GM12891 (cell line): ENCODE measurements at regions not wholly inside any gene's neighbourhood (a gene's known extent, or its start where the extent isn't known, plus 50 kb on each side); places are given as distances from the start of the nearest gene placed in this dataset.
"Not testable (repeated sequence)": the region's sequence is repeated elsewhere in the genome, so short reads cannot be mapped to it uniquely, and the experiment has no call there.

Experiments used
- DNase-seq: peaks from one replicate; pipeline ENCODE4 v3.0.0; 2011; ENCODE audit warnings: low spot score; ENCODE audit not compliant: insufficient read length
- FAIRE-seq: peaks from 2 replicates; lab custom pipeline; 2011; peaks lifted over from hg19 to GRCh38; lab: Jason Lieb, UNC
- PAX5 ChIP-seq: IDR thresholded peaks from 2 replicates; pipeline ENCODE4 v1.6.1; 2011; ENCODE audit warnings: low read length, moderate library complexity, mild to moderate bottlenecking; ENCODE audit not compliant: insufficient read depth, severe bottlenecking
- POLR2A ChIP-seq: IDR thresholded peaks from 2 replicates; pipeline ENCODE4 v1.6.1; 2011; ENCODE audit warnings: low read depth, low read length, control low read depth
- POLR2AphosphoS5 ChIP-seq: IDR thresholded peaks from 2 replicates; pipeline ENCODE4 v1.6.1; 2011; ENCODE audit warnings: low read depth, low read length, control low read depth
- POU2F2 ChIP-seq: IDR thresholded peaks from 2 replicates; pipeline ENCODE4 v1.6.1; 2011; ENCODE audit warnings: low read depth, mild to moderate bottlenecking, control low read depth, low read length, moderate library complexity
- SPI1 ChIP-seq: IDR thresholded peaks from 2 replicates; pipeline ENCODE4 v1.6.1; 2011; ENCODE audit warnings: low read depth, low read length, control low read depth
- TAF1 ChIP-seq: IDR thresholded peaks from 2 replicates; pipeline ENCODE4 v1.6.1; 2011; ENCODE audit warnings: low read depth, low read length, control low read depth

DNA sequence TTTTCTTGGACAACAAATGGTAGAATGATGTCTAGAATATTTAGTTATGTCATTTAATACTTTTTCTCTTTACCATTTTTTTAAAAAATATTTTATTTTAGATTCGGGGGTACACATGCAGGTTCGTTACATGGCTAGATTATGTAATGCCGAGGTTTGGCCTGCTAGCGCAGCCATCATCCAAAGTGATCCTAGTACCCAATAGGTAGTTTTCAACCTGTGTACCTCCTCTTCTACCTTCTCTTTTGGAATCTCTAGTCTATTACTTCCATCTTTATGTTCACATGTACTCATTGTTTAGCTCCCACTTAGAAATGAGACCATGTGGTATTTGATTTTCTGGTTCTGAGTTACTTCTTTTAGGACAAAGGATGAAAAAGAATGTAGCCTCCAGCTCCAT, 100.2 kb upstream of the TPTE start:
- FAIRE-seq, DNase-seq: not testable (repeated sequence)

DNA sequence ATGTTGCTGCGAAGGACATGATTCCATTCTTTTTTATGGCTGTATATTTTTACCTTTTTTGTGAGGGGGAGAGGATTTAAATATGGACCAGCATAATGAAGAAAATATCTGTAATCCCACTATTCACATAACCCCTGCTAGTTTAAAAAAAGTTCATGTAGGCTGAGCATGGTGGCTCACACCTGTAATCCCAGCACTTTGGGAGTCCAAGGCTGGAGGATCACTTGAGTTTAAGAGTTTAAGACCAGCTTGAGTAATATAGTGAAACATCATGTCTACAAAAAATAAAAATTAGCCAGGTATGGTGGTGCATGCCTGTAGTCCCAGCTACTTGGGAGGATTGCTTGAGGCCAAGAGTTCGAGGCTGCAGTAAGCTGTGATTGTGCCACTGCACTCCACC, 99.8 kb upstream of the TPTE start:
- not testable (repeated sequence) for DNase-seq, FAIRE-seq

DNA sequence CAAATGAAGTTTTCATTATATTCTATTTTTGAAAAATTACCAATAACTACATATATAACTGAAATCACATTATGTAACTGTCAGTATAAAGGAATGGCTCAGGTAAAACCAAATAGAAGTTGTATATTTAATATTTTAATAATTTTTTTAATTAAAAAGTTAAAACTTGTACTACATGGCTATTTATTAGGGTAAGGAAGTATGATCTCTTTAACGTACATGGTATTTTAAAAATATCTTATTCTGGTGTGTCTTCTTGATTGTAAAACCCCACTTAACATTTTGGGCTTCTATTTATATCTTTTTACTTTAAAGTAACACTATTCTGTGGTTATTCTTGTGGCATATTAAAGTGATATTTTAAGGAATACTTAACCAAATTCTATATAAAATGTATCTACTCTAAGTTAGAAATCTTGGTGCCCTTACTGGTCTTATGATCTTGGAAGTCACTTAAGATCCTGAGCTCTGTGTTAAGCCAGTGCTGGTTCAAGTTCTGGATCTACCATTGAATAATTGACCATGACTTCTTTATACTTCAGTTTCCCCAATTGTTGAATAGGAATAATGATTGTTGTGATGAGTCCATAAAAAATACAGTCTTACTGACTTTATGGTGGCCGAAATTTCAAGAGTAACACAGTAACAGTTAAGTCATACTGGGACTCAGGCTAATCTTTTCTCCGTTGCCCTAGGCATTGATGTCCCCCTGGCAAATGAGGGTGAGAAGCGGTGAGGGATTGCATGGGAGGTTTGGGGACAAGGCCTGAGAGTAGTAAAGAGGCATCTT, 97.1 kb upstream of the TPTE start:
- DNase-seq: peak; percentile 21
- FAIRE-seq: not testable (repeated sequence)

DNA sequence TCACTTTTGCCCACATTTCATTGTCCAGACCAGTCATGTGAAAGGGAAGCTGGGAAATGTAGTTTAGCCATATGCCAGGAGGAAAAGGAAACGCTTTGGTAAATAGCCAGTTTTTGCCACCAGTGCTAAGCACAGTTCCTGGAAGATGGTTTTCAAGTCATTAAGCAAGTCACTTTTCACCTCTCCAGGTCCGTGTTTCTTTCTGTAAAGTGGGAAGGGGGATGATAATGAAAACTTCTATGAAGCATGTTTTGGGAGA, 96.6 kb upstream of the TPTE start:
- not testable (repeated sequence) for FAIRE-seq, DNase-seq

DNA sequence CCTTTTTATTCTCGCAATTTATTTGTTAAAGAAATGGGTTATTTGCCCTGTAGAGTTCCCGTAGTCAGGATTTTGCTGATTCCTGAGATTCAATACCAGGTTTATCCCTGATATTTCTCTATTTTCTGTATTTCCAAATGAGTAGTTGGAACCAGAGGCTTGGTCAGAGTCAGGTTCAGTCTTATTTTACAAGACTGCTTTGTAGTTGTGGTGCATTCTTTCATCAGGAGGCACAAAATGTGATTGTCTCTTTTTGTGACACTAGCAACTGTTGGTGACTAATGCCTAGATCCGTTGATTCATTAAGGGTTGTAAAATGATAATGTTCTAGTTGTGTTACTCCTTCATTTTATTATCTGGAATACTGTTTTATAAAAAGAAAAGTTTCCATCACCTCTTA, 95.5 kb upstream of the TPTE start:
- DNase-seq (no peak), FAIRE-seq (no peak)
- no peak for TF ChIP-seq POLR2AphosphoS5
- no peak for TF ChIP-seq POU2F2
- no peak for TF ChIP-seq POLR2A
- no peak for TF ChIP-seq SPI1
- TF ChIP-seq PAX5: no peak
- TF ChIP-seq TAF1: no peak

DNA sequence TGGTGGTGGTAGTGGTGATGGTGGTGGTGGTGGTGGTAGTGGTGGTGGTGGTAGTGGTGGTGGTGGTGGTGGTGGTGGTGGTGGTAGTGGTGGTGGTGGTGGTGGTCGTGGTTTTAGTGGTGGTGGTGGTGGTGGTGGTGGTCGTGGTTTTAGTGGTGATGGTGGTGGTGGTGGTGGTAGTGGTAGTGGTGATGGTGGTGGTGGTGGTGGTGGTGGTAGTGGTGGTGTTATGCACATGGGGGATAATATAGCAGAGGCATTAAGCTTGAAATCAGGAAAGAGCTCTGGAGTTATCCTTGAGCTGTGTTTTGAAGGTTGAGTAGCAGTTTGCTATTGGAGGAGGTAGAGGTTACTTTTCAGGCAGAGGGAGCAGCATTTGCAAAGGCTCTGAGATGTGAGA, 94.6 kb upstream of the TPTE start:
- FAIRE-seq, DNase-seq: not testable (repeated sequence)

DNA sequence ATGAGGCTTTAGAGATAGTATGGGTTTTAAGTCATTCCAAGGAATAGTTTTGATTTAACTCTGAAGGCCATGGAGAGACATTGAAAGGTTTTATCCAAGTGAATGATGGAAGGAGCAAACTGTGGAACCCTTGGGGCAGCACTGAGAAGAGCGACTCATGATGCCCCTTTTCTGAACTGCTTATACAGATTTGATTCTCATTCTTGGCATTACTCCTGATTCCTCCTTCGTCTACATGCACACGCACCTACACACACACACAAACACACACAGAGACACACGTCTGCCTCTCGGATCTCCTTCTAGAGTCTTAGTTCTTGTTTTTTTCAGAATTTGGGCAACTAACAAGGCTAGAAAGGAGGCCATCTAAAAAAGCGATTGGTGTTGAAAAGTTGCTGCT, 94.1 kb upstream of the TPTE start:
- peak; percentile 21 for DNase-seq
- FAIRE-seq: not testable (repeated sequence)

DNA sequence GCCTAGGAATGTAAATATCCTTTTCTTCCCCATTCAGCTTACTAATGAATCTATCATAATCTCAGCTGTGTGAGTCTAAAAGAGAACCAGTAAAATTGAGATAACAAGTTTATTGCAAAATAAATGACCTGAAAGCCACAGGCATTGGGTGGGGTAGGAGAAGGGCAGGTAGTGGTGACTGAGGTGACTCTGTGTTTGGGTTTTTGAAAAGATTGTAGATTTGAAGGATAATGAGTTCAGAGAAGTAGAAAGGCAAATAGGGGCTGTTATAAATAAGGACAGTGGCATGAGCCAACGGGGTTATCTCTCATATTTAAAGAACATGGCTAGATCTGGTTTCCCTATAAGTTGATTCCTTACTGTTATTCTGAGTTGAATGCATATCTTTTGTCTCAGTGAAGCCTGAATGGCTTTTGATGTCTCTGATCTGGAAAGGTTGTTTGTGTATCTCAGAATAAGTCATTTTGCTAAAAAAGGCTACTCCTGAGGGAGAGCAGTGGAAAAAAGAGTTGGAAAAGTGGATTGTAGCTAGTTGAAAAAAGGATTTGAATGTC, 92.3 kb upstream of the TPTE start:
- FAIRE-seq: not testable (repeated sequence)
- DNase-seq: peak; percentile 4

DNA sequence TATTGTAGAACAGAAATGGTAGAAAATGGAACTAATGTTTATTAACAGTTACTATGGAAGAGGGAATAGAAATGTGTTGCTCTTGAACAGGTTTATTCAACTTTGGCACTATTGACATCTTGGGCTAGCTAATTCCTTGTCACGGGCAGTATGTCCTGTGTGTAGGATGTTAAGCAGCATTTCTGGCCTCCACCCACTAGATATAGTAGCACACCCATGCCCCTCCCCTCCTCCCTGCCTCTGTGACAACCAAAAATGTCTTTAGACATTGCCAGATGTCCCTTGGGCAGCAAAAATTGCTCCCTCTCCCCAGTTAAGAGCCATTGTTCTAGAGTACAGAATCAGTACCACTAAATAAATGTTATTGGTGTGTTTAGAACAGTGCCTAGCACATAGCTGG, 91.4 kb upstream of the TPTE start:
- DNase-seq (peak; percentile 2), FAIRE-seq (no peak)
- no peak for TF ChIP-seq TAF1
- TF ChIP-seq POLR2A: no peak
- no peak for TF ChIP-seq POU2F2
- no peak for TF ChIP-seq SPI1
- no peak for TF ChIP-seq POLR2AphosphoS5
- no peak for TF ChIP-seq PAX5

DNA sequence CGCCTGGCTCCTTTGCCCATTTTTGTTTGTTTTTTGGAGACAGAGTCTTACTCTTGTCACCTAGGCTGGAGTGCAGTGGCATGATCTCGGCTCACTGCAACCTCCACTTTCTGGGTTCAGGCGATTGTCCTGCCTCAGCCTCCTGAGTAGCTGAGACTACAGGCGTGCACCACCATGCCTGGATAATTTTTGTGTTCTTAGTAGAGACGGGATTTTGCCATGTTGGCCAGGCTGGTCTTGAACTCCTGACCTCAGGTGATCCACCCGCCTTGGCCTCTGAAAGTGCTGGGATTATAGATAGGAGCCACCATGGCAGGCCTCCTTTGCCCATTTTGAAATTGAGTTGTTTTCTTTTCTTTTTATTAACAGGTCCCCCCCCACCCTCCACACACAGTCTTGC, 89.4 kb upstream of the TPTE start:
- DNase-seq, FAIRE-seq: not testable (repeated sequence)

DNA sequence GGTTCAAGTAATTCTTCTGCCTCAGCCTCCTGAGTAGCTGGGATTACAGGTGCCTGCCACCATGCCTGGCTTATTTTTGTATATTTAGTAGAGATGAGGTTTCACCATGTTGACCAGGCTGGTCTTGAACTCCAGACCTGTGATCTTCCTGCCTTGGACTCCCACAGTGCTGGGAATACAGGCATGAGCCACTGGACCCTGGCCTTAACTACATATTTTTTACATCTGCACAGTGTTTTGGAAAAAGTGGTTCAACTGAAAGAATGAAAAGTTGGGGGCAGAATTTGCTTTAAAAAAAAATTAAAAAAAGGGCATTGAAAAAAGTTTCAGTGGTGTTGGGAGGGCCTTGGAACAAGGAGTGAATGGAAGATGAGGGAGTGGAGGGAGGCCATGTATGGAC, 88.9 kb upstream of the TPTE start:
- not testable (repeated sequence) for DNase-seq, FAIRE-seq

DNA sequence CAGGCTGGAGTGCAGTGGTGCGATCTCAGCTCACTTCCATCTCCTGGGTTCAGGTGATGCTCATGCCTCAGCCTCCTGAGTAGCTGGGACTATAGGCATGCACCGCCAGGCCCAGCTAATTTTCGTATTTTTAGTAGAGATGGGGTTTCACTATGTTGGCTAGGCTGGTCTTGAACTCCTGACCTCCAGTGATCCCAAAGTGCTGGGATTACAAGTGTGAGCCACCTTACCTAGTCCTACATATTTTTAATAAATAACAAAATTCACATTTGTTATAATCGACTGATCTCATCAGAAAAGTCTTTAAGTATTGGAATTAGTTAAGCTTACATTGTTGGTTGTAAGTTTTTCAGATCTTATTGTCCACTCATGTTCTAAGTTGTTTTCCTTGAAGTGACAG, 83.4 kb upstream of the TPTE start:
- FAIRE-seq, DNase-seq: not testable (repeated sequence)

DNA sequence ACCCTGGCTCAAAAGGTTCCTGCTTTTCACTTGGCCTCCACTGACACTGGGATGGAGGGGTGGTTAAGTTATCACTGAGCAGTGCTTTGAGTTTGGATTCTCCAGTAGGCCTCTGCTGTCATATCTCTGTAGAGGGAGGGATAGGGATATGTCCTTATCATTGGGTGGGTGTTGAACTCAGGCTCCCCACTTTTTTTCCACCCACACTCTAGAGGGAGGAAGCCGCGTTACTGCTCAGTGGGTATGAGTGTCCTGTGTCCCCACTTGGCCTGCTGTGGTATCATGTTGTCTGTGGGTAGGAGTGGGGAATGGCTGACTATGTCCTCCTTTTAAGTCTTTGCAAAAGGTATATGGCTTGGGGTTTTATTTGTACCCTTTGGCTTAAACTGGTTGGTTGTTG, 80.7 kb upstream of the TPTE start:
- DNase-seq, FAIRE-seq: not testable (repeated sequence)

DNA sequence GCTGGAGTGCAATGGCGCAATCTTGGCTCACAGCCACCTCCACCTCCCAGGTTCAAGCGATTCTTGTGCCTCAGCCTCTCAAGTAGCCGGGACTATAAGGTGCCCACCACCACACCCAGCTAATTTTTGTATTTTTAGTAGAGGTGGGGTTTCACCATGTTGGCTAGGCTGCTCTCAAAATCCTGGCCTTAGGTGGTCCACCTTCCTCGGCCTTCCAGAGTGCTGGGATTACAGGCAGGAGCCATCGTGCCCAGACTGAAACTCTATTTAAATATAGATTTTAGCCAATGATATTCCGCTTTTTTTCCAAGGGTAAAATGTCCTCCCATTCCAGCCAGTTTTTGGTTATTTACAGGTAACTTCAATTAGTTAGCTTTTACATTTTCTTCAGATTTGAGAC, 79.4 kb upstream of the TPTE start:
- not testable (repeated sequence) for FAIRE-seq, DNase-seq

DNA sequence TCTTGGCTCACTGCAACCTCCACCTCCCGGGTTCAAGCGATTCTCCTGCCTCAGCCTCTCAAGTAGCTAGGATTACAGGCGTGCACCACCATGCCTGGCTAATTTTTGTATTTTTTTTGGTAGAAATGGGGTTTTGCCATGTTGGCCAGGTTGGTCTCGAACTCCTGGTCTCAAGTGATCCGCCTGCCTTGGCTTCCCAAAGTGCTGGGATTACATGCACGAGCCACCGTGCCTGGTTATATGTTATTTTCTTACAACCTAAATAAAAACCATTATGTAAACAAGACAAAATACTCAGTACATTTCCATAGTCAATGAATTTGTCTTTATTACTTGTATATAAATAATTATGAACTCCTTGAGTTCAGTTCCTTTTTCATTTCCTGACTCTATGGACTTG, 75.7 kb upstream of the TPTE start:
- FAIRE-seq, DNase-seq: not testable (repeated sequence)

DNA sequence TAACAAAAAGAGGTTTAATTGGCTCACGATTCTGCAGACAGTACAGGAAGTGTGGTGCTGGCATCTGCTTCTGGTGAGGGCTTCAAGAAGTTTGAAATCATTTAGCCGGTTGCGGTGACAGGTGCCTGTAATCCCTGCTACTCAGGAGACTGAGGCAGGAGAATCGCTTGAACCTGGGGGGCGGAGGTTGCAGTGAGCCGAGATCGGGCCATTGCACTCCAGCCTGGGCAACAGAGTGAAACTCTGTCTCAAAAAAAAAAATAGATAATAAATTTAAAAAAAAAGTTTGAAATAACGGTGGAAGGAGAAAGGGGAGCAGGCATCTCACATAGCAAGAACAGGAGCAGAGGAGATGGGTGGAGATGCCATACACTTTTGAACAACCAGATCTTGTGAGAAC, 71.9 kb upstream of the TPTE start:
- not testable (repeated sequence) for DNase-seq, FAIRE-seq

DNA sequence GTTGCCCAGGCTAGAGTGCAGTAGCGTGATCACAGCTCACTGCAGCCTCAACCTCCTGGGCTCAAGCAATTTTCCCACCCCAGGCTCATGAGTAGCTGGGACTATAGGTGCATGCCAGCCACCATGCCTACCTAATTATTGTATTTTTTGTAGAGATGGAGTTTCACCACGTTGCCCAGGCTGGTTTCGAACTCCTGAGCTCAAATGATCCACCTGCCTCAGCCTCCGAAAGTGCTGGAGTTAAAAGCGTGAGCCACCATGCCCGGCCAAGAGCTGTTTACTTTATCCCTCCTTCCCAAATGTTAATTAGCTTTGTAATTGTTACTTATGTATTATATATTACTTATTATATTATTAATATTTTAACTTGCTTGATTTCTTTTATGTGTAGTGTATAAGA, 70.1 kb upstream of the TPTE start:
- FAIRE-seq, DNase-seq: not testable (repeated sequence)

DNA sequence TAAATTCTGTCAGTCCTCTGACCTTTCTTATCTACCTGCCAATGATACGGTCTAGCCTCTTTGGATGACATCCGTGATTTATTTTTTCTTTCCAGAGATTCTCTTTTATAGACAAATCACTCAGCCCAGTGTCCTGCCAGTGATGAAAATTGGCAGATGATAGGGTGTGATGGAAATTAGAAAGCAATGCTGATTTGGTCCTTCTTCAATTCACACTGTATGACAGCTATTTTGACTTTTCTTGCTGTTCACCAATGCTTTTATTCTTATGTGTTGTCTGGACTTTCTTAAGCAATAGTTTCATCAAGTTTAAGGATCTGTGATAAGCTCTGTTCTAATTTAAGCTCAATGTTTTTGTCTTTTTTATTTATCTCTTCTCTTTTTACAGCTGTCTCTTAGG, 63.6 kb upstream of the TPTE start:
- FAIRE-seq, DNase-seq: not testable (repeated sequence)

DNA sequence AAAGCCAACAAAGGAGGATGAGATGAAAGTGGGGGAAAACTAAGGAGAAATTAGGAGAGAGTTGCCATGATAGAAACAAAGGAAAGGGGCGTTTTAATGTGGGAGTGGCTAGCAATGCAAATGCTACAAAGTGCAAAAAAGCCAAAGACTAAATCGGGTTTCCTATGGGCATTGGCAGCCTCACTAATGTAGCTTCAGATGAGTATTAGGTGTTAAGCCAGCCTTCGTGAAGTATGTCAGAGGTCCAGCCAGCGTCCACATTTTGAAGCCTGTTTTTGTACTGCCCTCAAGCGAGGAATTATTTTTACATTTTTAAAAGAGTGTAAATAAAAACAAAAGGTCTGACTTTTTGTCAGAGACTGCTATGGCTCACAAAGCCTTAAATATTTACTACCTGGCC, 60.4 kb upstream of the TPTE start:
- FAIRE-seq, DNase-seq: not testable (repeated sequence)
